ENCODE measurements at regions not wholly inside any gene's neighbourhood (a gene's known extent, or its start where the extent isn't known, plus 50 kb on each side); places are given as distances from the start of the nearest gene placed in this dataset.

DNA sequence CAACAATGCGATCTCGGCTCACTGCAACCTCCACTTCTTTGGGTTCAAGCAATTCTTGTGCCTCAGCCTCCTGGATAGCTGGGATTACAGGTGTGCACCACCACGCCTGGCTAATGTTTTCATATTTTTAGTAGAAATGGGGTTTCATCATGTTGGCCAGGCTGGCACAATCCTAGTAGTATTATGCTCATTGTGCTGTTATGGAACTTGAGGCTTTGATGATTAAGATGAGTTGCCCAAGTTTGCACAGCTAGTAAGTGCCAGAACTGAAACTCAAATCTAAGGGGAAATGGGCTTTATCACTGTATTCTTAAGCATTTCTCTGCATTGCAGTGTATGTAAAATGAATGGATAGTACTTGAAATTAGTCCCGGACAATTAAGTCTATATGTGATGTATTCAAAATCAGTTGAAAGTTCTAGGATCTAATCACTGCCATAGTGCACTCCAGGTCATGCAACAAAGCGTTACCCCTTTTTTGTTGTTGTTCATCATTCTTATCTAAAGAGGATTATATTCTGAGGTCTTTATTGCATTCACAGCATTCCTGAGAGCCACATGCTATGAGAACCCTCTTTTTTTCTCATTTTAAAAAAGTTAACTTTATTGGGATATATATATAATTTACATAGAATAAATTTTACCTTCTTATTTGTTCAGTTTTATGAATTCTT is 378.7 kb upstream of the CNTN6 start (continued):
- TF ChIP-seq, protein P1, sequence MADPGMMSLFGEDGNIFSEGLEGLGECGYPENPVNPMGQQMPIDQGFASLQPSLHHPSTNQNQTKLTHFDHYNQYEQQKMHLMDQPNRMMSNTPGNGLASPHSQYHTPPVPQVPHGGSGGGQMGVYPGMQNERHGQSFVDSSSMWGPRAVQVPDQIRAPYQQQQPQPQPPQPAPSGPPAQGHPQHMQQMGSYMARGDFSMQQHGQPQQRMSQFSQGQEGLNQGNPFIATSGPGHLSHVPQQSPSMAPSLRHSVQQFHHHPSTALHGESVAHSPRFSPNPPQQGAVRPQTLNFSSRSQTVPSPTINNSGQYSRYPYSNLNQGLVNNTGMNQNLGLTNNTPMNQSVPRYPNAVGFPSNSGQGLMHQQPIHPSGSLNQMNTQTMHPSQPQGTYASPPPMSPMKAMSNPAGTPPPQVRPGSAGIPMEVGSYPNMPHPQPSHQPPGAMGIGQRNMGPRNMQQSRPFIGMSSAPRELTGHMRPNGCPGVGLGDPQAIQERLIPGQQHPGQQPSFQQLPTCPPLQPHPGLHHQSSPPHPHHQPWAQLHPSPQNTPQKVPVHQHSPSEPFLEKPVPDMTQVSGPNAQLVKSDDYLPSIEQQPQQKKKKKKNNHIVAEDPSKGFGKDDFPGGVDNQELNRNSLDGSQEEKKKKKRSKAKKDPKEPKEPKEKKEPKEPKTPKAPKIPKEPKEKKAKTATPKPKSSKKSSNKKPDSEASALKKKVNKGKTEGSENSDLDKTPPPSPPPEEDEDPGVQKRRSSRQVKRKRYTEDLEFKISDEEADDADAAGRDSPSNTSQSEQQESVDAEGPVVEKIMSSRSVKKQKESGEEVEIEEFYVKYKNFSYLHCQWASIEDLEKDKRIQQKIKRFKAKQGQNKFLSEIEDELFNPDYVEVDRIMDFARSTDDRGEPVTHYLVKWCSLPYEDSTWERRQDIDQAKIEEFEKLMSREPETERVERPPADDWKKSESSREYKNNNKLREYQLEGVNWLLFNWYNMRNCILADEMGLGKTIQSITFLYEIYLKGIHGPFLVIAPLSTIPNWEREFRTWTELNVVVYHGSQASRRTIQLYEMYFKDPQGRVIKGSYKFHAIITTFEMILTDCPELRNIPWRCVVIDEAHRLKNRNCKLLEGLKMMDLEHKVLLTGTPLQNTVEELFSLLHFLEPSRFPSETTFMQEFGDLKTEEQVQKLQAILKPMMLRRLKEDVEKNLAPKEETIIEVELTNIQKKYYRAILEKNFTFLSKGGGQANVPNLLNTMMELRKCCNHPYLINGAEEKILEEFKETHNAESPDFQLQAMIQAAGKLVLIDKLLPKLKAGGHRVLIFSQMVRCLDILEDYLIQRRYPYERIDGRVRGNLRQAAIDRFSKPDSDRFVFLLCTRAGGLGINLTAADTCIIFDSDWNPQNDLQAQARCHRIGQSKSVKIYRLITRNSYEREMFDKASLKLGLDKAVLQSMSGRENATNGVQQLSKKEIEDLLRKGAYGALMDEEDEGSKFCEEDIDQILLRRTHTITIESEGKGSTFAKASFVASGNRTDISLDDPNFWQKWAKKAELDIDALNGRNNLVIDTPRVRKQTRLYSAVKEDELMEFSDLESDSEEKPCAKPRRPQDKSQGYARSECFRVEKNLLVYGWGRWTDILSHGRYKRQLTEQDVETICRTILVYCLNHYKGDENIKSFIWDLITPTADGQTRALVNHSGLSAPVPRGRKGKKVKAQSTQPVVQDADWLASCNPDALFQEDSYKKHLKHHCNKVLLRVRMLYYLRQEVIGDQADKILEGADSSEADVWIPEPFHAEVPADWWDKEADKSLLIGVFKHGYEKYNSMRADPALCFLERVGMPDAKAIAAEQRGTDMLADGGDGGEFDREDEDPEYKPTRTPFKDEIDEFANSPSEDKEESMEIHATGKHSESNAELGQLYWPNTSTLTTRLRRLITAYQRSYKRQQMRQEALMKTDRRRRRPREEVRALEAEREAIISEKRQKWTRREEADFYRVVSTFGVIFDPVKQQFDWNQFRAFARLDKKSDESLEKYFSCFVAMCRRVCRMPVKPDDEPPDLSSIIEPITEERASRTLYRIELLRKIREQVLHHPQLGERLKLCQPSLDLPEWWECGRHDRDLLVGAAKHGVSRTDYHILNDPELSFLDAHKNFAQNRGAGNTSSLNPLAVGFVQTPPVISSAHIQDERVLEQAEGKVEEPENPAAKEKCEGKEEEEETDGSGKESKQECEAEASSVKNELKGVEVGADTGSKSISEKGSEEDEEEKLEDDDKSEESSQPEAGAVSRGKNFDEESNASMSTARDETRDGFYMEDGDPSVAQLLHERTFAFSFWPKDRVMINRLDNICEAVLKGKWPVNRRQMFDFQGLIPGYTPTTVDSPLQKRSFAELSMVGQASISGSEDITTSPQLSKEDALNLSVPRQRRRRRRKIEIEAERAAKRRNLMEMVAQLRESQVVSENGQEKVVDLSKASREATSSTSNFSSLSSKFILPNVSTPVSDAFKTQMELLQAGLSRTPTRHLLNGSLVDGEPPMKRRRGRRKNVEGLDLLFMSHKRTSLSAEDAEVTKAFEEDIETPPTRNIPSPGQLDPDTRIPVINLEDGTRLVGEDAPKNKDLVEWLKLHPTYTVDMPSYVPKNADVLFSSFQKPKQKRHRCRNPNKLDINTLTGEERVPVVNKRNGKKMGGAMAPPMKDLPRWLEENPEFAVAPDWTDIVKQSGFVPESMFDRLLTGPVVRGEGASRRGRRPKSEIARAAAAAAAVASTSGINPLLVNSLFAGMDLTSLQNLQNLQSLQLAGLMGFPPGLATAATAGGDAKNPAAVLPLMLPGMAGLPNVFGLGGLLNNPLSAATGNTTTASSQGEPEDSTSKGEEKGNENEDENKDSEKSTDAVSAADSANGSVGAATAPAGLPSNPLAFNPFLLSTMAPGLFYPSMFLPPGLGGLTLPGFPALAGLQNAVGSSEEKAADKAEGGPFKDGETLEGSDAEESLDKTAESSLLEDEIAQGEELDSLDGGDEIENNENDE (IDR thresholded peaks at IDR 0.05; ENCODE audit: insufficient replicate concordance, low read length), result no peak
- TF ChIP-seq POLR2AphosphoS5 (IDR thresholded peaks at IDR 0.05; ENCODE audit: low read depth, low read length) (no peak), JUND (IDR thresholded peaks at IDR 0.05; ENCODE audit: low read length) (no peak), HDAC6 (IDR thresholded peaks at IDR 0.05; ENCODE audit: low read depth, low read length) (no peak), FOSL1 (IDR thresholded peaks at IDR 0.05; ENCODE audit: insufficient read depth, low read depth, low read length) (no peak), KDM5A (IDR thresholded peaks at IDR 0.05; ENCODE audit: low read length) (no peak), KDM1A (IDR thresholded peaks at IDR 0.05; ENCODE audit: borderline replicate concordance, low read length) (no peak), NANOG (IDR thresholded peaks at IDR 0.05; ENCODE audit: insufficient read depth, low read depth, low read length, poor library complexity, severe bottlenecking) (no peak), TCF12 (IDR thresholded peaks at IDR 0.05; ENCODE audit: low read depth, low read length) (no peak), SIRT6 (IDR thresholded peaks at IDR 0.05; ENCODE audit: low read length) (no peak)
- TF ChIP-seq, protein P2, sequence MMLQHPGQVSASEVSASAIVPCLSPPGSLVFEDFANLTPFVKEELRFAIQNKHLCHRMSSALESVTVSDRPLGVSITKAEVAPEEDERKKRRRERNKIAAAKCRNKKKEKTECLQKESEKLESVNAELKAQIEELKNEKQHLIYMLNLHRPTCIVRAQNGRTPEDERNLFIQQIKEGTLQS (IDR thresholded peaks at IDR 0.05; ENCODE audit: insufficient read depth, low read depth, low read length), result no peak

Measured in H1 (cell line).